GM19455 (cell line): ENCODE measurements at regions not wholly inside any gene's neighbourhood (a gene's known extent, or its start where the extent isn't known, plus 50 kb on each side); places are given as distances from the start of the nearest gene placed in this dataset.
A peak's percentile ranks its signal among the peaks of the same experiment; 100 is the strongest.

Experiments
- ATAC-seq: cut with Tn5 transposase; IDR thresholded peaks from one replicate; pipeline ENCODE4 v1.9.1; 2021; ENCODE audit not compliant: unreplicated experiment

DNA sequence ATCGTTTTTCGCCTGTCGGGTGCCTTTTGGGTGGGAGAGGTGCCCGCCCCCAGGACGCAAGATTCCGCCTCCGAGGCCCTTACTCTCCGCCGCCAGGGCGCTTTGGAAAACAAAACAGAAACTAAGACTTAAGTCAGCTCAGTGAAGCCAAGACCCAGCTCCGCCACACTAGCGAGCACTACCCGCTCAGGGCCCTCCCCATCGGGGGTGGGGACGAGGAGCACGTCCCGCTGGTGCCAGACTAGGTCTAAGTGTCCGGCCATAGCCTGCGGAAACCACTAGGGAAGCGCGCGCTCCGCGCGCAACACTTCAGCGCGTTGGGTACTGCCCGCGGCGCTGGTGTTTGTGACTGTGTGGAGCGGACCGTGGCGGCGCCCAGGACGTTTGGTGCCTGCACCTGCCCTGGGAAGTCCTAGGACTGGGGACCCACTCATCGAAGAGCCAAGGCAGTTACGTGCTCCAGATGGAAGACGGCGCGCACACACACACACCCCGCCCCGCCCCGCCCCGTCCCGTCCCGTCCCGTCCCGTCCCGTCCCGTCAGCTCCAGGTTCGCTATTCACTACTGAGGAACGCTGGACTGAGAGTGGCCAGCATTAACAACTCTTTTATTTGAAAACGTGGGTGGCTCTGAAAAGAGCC is 57.6 kb upstream of the BOLA1 start:
- ATAC-seq: peak; percentile 31

DNA sequence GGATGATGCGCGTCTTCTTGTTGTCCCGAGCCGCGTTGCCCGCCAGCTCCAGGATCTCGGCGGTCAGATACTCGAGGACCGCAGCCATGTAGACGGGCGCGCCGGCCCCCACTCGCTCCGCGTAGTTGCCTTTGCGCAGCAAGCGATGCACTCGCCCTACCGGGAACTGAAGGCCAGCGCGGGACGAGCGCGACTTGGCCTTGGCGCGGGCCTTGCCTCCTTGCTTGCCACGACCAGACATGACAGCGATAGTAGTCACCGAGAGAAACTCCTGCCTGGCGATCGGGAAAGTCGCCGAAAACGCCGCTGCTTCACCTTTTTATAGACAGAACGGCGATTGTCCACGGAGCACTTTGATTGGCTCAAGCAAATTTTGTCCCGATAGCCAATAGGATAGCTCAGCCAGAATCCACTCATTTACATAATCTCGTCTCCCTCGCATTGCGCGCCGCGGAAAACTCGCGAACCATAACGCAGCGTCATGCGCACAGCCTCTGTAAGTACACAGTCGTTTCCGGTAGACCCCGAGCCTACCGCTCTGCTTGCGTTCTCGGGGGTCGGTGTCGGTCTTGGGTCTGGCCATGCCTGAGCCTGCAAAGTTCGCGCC is 56.8 kb upstream of the BOLA1 start:
- ATAC-seq: peak; percentile 55

DNA sequence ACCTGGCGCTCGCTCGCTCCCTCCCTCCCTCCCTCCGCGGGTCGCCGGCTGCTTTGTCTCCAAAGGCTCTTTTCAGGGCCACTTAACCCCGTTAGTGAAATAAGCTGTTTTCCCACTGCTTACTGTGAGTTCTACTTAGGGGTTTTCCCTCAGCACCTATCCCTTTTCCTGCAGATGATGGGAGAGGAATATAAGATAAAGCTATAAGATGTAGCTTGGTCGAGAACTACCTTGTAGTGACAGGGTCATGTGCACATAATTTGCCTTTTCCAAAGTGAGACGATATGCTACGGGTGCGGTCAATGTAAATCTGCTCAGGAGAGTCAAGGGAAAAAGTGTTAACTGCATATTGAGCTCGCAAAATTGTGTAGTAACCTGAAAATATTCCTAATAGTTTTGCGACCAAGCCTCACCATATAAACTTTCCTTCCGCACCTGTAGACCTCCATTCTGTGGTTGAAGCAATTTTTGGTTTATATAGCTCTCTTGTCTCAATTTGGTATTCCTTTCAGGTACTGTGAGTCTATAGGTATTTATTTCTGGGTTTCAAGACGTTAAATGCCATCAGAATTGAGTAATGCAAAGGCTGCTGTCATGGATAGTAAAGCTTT is 55.8 kb upstream of the BOLA1 start:
- no peak for ATAC-seq

DNA sequence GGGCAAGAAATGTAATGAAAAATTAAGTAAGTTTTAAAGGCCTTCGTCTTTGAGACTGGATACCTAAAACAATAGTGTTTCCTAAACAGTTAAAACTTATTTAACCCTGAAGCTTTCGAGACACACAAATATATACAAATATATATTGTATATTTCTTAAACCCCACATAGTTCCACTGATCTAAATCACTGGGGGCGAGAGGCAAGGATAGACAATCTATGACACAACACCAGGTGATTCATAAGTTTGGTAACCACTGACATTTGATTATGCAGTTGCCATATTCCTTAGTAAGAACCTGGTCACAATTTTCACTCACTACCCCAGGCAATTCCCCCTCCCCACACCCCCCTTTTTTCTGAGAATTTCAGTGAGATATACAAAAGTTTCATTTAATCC is 55.3 kb upstream of the BOLA1 start:
- no peak for ATAC-seq

DNA sequence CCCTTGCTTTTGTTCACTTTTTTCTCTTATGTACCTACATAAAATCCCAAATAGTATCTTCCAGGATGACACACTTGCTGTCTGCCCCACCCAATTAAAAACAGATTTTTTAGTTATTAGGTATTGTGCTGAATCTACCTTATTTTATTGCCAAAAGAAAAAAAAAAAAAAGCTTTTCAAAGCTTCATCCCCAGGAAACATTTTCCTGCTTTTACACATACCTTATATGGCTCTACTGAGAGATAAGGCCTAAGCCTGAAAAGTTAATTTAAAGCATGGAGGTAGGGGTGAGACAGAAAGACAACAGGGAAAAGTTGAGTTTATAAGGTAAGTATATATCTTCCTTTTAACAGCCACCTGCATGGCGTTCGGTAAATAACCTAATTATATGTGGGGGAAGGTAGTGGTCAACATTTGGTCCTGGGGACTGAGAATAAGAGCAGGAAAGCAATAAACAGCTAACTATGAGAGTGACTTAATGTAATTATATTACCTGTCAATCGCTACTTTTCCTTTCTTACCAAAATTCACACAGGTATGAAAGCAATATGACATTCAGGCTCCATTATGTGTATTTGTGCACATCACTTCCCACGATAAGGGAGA is 54.6 kb upstream of the BOLA1 start:
- no peak for ATAC-seq

DNA sequence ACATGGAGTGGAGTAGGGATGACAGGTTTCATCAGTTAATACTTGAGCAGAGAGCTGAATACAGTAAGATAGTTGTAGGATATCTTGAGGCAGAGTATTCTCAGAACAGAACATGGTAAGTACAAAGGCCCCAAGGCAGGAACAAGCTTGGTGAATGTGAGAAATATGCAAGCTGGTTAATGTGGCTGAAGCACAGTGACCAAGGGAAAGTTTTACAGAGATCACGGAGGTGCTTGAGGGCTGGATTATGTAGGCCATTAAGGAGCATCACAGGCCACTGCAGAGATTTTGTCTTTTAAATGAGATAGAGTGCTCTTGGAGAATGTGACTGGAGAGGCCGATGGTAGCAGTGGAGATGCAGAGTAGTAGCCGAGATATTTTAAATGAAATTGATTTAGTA is 54.0 kb upstream of the BOLA1 start:
- ATAC-seq: no peak

DNA sequence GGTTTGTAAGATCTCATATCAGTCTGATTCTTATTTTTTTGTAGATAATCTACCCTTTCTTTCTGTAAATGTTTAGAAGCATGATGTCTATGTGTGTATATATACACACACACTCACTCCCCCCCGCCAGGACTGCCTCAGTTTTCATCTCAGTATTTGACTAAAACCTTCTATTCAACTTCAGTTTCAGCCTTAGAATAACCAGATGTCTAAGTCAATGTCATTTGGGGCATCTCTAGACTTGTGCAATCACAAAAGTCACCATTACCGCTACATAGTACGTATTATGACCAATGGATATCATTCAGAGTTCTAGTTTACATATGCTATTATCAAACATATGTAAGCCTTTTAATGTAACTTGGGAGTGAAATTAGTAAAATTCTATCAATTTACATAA is 53.3 kb upstream of the BOLA1 start:
- ATAC-seq: no peak

DNA sequence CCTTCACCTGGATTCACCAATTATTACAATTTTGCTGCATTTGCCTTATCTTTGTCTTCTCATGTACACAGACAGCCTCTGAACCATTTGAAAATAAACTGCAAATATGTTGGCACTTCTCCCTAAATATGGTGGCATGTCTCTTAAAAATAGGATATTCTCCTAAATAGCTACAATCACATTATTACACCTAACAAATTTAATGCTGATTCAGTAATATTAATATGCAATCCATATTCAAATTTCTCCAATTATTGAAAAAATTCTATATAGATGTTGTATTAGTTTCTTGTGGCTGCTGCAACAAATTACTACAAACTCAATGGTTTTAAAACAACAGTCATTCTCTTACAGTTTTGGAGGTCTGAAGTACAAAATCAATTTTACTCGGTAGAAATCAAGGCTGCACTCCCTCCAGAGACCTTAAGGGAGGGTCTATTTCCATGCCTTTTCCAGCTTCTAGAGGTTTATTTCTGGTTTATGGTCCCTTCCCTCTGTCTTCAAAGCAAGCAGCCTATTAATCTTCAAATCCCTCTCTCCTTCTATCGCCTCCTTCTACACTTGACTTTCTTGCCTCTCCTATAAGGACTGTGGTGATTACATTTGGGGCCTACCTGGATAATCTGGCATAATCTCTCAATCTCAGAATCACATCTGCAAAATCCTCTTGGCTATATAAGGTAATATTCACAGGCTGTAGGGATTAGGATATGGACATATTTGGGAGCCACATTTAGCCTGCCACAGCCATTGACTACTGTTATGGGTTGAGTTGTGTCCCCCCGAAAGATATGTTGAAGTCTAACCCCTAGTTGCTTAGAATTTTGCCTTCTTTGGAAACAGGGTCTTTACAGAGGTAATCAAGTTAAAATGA is 52.5 kb upstream of the BOLA1 start:
- ATAC-seq: no peak

DNA sequence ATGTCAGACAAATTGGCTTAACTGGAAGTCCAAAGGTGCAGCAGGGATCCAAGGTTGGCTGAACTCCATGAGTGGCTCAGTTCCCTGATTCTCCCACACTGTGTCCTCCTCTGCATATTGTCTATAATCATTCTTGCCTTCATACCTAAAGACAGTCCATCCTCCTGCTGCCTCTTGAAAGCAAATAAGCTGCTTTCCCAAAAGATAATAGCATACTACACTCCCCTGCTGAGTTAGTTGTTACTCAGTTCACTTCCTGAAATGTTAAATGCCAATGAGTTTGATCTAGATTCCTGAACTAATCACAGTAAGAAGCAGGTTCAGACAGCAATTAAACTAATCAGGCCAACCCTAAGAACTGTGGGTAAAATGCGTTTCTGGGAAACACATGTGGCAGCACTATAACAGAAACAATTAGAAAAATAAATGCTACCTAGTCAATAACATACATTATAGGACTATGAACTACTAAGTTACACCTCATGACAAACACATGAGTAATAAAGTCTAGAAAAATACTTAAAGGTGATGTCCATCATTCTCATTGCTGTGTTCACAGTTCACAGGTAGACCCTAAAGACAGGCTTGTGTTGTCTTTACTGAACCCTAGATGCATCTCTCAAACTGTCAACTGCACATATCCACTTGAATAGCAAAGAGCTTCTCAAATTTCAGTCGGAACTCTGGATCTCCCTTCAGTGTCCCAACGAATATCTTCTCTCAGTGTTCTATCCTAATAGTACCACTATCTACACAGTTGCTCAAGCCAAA is 50.8 kb upstream of the BOLA1 start:
- ATAC-seq: no peak

DNA sequence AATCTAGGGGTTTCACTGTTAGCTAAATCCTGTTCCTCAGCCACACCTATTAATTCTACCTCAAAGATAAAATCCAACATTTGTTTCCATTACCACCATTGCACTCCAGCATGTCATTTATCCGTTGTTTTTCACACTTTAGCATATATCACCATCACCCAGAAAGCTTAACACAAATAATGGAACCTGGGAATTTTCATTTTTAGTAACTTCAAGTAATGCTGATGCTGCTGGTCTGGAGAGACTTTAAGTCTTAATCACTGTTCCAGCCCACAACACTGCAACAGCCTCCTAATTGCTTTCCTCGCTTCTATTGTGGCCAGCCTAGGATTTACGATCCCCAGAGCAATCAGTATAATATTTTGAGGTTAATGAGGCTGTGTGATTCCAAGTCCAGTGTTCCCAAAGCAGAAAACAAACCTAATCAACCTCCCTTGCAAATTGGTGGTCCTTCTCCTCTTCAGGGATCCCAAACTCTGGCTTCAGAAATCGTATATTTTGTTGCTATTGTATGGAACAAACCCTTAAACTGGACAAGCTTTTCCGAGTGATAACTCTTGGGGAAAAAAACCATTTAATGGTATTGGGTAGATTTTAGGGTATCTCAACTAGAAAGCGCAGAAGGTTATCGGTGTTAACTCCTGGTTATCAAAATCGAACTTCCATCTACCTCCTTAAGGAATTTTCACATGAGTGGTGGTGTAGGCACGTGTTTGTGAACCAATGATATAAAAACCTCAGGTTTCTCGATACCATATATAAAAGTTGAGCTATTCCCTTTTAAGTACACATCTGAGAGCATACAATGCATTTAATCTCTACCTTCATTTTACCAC is 50.0 kb upstream of the BOLA1 start:
- ATAC-seq: no peak
